ENCODE measurements at regions not wholly inside any gene's neighbourhood (a gene's known extent, or its start where the extent isn't known, plus 50 kb on each side); places are given as distances from the start of the nearest gene placed in this dataset.
"Not testable (repeated sequence)": the region's sequence is repeated elsewhere in the genome, so short reads cannot be mapped to it uniquely, and the experiment has no call there.

DNA sequence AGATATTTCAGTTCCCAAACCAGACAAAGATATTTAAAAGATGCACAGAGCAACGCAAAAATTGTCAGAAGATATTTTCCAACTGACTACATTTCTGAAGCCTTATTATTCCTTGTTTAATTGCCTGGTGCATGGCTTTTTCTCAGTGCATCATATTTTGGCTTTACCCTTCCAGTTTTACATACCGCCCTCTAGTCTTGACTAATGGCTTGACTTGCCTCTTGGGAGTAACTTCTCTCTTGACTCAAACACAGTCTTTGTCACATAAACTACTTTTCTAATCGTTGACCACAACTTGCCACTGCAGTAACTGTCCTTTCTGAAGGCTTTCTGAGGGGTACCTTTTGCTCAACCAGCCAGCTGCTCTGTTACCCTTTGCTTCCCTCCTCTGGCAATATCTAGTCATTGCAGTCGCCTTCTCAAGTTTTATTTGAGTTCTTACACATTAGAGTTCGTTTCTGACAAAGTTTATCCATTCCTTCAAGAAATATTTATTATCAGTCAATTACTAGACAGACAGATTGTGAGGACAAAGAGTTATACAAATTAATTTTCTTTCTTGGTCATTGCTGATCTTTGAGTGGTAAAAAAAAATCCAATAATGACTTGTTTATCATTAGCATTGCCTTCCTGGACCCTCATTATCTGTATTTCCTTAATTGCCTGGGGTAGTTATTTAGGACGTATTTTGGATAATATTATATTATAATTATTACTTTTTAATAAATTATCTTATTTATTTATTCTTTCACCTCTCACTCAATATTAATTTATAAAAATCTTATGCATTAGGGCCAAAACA lies 506.9 kb upstream of the PCDH10 start:
- H3K4me3 ChIP-seq (ENCODE audit: low read depth, low read length): no peak overlapping the region

DNA sequence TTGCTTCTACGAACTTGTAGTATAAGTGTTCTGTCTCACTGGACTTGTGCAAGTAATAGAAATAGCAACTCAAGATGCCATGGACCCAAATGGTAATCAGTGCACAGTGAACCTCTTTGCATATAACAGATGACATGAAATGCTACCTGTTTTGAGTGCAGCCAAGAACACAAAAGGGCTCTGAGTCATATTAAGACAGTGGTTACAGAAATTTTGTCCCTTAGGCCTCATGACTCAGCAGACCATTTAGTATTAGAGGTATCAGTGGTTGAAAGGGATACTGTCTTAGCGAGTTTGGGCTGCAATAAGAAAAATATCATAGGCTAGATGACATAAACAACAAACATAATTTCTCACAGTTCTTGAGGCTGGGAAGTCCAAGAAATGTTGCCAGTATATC lies 502.9 kb upstream of the PCDH10 start:
- no peak overlapping the region for H3K4me3 ChIP-seq (ENCODE audit: low read depth, low read length)

DNA sequence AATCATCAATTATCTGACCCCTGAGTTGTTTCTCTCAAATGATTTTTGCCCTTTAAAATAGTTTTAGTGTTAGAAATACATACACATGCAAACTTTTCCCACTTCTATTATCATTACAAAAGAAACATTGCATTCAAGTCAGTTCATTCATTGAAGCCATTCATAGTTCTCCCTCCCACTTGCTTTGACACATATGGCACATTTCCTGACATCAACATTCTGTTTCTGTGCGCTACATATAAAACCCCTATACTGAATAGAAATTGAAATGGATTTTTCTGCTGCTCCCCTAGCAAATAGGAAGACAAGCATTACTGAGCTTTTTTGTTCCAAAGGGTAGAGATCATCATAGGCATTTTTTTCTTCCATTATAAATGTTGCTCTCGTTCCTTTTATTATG lies 497.9 kb upstream of the PCDH10 start:
- no peak overlapping the region for H3K4me3 ChIP-seq (ENCODE audit: low read depth, low read length)

DNA sequence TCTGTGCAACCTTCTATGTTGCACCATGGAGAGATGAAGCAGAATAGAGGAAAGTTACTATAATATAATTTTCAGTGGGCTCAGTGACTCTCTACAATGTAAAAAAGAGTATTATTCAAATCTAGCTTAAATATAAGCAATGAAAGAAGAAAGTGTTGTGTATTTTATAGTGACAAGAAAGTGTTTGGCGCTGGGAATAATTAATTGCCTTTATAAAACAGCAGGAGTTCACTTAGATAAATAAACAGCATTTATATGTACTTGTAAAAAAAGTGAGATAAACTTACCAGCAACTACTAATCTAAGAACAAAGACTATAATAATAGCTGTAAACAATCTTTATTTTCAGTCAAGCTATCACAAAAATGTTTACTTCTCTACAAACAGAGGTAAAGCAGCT lies 488.9 kb upstream of the PCDH10 start:
- no peak overlapping the region for H3K4me3 ChIP-seq (ENCODE audit: low read depth, low read length)

DNA sequence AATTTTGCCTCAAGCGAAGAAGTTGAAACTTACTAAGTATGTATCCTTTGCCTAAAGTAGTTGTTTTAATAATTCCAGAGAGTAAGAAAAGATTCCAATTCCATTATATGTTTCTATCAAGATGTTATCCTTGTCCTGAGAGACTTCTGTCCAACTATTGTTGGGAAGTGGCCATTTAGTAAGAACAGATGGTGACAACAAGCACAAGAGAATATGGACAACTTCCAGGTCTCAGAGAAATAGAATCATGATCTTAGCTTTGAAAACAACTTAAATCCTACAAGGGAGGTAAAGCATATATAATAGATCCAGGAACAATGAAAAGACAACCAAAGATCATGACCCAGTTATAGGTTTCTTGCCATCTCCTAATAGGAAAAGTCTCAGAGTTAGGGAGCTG lies 486.6 kb upstream of the PCDH10 start:
- H3K4me3 ChIP-seq (ENCODE audit: low read depth, low read length): no peak overlapping the region

DNA sequence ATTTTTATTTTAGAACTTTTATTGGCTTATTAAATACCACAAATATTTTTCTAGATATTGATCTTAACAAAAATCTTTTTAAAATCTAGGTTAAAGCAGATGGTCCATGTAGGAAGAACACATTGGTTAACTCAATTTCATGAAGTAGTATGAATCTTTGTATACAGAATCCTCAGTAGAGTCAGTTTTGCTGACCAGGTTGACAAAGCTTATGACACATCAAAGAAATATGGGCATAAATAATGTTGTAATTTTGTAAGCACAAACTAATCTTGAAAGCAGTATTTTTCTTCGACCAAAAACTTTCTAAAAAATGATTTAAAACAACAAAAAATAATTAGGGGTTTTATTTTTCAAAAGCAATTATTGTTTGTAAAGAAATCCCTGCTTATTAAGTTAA lies 479.3 kb upstream of the PCDH10 start:
- no peak overlapping the region for H3K4me3 ChIP-seq (ENCODE audit: low read depth, low read length)

DNA sequence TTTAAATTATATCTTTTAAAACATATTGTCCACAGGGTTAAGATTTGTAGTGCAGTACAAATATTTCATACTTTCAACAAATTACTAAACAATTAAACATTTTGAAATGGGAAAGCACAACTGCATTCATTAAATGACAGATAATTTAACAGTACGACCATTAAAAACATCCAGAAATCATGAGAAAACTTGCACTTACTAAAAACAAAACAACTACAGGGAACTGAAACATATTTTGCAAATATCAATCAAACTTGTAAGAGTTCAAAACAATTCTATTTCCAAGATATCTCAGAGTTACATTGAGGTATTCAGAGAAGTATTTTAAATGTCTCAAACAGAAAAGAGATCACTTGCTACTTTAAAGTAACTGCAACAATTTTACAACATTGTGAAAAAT lies 478.5 kb upstream of the PCDH10 start:
- H3K4me3 ChIP-seq (ENCODE audit: low read depth, low read length): no peak overlapping the region

DNA sequence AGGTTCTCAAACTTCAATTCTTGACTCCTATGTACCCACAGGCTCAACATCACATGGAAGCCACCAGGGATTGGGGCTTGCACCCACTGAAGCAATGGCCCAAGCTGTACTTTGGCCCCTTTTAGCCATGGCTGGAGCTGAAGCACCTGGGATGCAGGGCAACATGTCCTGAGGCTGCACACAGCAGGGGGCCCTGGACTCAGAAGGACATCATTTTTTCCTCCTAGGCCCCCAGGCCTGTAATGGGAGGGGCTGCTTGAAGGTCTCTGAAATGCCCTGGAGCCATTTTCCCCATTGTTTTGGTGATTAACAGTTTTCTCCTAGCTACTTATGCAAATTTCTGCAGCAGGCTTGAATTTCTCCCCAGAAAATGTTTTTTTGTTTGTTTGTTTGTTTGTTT lies 465.1 kb upstream of the PCDH10 start:
- H3K4me3 ChIP-seq (ENCODE audit: low read depth, low read length): no peak overlapping the region

DNA sequence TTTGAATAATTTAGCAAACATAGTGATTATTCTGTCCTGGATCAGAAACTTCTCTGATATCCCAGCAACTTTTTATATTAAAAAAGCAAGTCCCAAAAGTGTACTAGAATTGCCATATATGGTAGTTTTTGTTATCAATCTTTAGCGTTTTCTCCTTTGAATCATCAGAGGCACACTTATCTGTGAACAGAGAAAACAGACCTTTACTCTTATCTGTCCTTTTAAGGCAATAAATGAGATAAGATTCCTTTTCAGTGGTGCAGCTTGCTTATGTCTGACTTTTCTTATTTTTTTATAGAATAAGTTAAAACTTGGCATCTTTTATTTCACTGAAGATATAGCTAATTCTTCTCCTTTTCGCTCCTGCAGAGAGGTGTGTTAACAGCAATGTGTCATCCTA lies 458.1 kb upstream of the PCDH10 start:
- H3K4me3 ChIP-seq (ENCODE audit: low read depth, low read length): no peak overlapping the region

DNA sequence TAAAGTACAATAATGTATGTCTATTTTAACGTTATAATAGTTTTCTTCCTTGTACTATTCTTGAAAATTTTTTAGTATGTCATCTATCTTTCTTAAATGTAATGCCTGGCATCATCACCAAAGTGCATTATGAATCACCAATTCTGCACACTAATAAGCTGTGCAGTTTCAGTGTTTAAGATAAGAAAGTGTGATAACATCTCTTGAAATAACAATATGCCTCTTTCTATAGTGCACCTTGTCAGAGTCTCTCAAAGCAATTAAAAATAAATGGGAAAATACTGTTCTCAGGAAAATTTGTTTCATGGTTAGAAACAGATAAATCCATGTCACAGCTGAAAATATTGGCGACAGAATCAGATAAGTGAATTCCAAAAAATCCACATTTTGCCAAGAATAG lies 457.4 kb upstream of the PCDH10 start:
- no peak overlapping the region for H3K4me3 ChIP-seq (ENCODE audit: low read depth, low read length)

DNA sequence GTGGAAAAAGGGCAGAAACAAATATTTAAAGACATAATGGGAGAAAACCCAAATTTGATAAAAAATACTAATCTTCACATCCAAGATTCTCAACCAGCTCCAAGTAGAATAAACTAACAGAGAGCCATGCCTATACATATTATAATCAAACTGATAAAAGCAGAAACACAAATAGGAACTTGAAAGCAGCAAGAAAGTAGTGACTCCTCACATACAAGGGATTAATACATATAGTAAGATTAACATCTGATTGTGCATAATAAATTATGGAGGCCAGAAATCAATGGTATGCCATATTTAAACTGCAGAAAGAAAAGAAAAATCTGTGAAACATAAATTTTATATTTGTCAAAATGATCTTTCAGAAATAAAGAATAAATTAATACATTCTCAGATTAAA lies 454.3 kb upstream of the PCDH10 start:
- no peak overlapping the region for H3K4me3 ChIP-seq (ENCODE audit: low read depth, low read length)

DNA sequence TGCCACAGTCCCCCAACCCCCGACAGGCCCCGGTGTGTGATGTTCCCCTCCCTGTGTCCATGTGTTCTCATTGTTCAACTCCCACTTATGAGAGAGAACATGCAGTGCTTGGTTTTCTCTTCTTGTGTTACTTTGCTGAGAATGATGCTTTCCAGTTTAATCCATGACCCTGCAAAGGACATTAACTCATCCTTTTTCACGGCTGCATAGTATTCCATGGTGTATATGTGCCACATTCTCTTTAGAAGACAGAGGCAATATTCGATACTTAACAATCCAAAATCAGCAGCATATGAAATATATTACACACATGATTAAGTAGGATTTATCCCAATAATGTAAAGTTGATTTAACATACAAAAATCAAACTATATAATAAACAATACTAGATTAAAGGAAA lies 451.6 kb upstream of the PCDH10 start:
- not testable (repeated sequence) for H3K4me3 ChIP-seq (ENCODE audit: low read depth, low read length)

DNA sequence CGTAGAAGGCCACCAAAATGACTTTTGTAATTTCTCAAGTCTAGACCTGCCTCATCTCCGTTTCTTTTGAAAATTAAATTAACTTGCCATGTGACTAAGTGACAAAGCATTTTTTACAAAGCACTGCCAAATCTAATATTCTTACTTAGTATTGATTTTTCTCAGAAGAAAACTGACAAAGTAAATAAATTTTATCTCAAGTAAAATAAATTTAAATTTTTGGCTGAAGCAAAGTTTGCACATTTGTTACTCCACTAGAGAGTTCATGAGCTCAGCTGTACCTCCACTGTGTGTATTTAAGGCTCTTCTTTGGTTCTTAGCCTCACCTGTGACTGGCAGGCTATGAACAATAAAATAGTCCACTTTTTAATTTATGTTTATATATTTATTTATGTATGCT lies 441.1 kb upstream of the PCDH10 start:
- H3K4me3 ChIP-seq (ENCODE audit: low read depth, low read length): no peak overlapping the region

DNA sequence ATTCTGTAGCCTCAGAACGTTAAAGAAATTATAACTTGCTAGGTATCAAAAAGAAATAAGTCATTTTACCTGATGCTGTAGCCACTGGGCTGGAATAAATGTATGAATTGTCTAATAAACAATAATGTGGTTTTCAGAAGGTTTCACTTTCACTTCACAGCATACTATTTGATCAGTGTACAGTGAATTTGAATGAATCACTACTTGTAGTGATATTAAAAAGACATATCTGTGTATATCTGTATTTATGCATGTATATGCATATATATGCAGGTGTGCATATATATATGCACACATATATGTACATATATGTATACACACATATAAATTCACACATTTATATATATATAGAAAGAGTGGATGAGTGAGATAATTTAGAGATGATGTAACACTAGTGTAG lies 440.0 kb upstream of the PCDH10 start:
- H3K4me3 ChIP-seq (ENCODE audit: low read depth, low read length): no peak overlapping the region

DNA sequence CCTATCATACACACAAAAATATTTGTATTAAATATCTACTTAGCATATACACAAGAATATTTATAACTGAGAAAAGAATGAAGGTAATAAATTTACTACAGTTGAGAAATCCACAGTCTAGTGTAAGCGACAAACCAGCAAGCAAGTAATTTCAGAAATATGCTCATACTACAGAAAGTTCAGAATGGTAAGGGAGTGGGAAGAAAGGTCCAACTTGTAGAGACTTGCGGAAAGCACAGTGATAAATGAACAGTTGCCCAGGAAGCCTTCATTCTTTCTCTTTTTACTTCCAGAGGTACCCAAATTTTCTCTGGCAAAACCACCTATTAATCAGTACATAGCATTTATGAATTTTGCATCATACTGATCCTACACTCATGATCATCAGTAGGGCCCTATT lies 438.1 kb upstream of the PCDH10 start:
- H3K4me3 ChIP-seq (ENCODE audit: low read depth, low read length): no peak overlapping the region

DNA sequence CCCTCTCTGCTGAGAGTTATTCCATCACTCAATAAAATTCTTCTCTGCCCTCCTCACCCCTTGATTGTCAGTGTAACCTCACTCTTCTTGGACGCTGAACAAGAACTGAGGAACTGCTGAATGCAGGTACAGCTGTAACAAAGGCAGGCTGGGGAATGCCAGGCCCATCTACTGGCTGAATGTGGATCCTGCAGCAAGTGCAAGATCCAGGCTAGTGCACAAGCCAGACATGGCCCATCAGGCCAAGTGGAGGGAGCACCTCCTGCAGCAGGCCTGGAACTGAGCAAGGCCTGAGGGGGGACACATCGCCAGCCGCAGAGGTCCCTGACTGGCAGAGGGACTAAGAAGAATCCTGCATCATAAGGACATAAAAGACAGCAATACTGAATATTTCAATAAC lies 411.8 kb upstream of the PCDH10 start:
- H3K4me3 ChIP-seq (ENCODE audit: low read depth, low read length): no peak overlapping the region

DNA sequence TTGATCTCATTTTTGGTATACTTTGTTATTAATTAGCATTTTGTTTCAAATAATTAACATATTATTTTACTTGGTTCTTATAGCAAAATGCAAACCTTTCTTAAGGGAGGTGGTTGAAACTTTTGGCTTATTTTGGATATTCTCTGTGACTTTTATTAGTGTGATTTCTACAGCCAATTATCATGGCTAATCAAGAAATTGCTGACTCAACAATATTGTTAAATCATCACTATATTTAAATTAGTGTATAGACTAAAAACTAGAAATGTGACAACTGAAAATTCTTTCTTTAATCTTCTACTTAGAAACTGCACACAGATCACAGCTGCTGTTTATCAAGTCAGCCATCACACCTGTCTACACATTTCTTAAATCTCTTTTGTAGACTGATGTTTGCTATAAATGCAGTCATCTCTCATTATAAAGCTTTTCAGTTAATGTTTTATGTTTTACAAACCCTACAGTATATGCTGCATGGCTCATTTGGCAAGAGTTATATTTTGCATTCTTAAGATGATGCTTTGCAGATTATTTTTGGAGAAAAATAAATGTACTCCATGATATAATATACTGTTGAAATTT lies 389.8 kb upstream of the PCDH10 start:
- no peak overlapping the region for H3K4me3 ChIP-seq (ENCODE audit: low read depth, low read length)

DNA sequence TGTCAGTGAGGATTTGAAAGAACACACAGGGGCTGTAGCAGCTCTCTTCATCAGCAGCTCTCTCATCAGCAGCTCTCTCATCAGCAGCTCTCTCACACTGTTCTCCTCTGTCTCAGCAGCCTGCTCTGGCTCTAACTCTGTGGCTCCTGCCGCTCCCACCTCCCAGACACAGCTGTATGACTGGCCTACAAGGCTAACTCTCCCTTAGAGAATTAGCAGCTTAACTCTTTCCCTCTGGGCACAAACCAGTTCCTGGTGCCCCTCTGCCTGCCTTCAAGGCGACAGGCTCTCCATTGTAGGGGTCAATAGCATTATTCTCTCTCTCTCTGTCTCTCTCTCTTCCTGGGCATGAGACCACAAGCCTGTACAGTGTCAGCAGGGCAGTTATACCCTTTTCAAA lies 385.6 kb upstream of the PCDH10 start:
- H3K4me3 ChIP-seq (ENCODE audit: low read depth, low read length): no peak overlapping the region

DNA sequence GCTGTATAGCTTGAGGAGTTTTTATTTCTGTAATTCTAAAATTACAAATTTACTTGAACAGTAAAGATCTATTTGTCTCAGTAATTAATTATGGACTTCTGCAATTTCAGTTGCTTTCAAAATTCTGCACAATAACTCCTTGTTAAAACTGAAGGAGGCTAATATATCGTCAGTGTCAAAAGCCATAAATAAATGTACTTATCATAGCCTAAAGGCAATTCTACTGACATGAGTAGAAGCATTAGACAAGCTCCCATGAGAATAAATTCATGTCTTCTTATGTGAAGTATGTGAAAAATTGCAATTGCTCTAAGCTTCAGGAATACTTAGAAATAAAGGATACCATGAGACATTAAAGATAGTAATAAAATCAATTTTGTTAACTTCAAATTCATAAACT lies 381.2 kb upstream of the PCDH10 start:
- H3K4me3 ChIP-seq (ENCODE audit: low read depth, low read length): no peak overlapping the region

DNA sequence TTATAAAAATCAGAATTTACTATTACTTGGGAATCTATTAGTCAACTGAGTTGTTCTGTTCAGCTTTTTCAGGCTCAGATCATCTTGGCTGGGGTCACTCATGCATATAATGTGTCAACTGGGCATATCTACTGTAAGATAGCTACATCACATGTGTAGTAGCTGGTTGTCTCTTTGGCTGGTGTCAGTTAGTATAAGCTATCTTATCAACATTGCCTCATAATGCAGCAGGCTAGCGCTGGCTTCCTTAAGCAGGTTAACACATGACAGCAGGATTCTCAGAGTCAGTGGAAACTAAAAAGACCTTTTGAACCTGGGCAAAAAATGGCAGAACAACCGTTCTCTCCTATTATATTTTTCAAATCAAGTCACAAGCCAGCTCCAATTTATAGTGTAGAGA lies 378.3 kb upstream of the PCDH10 start:
- no peak overlapping the region for H3K4me3 ChIP-seq (ENCODE audit: low read depth, low read length)

DNA sequence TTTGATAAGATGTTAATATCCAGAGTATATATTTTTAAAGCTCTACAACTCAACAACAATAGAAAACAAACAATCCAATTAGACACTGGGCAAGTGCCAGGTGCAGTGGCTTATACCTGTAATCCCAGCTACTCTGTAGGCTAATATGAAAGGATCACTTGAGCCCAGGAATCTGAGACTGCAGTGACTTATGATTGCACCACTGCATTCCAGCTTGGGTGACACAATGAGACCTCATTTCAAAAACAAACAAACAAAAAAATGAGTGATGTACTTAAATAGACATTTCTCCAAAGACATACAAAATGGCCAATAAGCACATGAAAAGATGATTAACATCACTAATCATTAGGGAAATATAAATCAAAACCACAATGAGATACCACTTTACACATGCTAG lies 356.8 kb upstream of the PCDH10 start:
- H3K4me3 ChIP-seq (ENCODE audit: low read depth, low read length): no peak overlapping the region

DNA sequence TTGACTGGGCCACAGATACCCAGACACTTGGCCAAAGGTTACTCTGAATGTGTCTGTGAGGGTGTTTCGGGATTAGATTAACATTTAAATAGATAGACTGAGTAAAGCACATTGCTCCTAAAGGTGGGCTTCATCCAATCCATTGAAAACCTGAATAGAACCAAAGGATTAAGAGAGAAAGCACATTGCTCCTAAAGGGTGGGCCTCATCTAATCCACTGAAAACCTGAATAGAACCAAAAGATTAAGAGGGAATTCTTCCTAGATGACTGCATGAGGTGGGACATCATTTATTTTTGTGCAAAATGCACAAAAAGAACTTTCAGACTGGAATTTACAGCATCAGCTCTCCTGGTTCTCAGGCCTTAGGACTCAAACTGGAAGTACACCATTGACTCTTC lies 351.2 kb upstream of the PCDH10 start:
- H3K4me3 ChIP-seq (ENCODE audit: low read depth, low read length): no peak overlapping the region
